ENCODE measurements at regions not wholly inside any gene's neighbourhood (a gene's known extent, or its start where the extent isn't known, plus 50 kb on each side); places are given as distances from the start of the nearest gene placed in this dataset.

GRCh38 chr16:52928955-52929354, 123.7 kb downstream of the CHD9NB start:
- no peak for DNase-seq (ENCODE audit: low read depth, low spot score)
- TF ChIP-seq CTCF (IDR thresholded peaks at IDR 0.05; ENCODE audit: low read depth, low read length), result no peak
- in situ Hi-C loops (cut with HindIII; ENCODE audit: low sequenced_read_pairs), result no loop called here

GRCh38 chr16:52925143-52925542, 127.6 kb downstream of the CHD9NB start:
- TF ChIP-seq CTCF (IDR thresholded peaks at IDR 0.05; ENCODE audit: low read depth, low read length), result no peak
- no peak for DNase-seq (ENCODE audit: low read depth, low spot score)
- in situ Hi-C loops (cut with HindIII; ENCODE audit: low sequenced_read_pairs), result no loop called here
- no peak overlapping the region for H3K4me3 ChIP-seq (ENCODE audit: low read depth, low read length)

More at GRCh38 chr16:52928955-52929354, 123.7 kb downstream of the CHD9NB start:
- H3K4me3 ChIP-seq (ENCODE audit: low read depth, low read length), result no peak overlapping the region

- no peak for DNase-seq (ENCODE audit: low read depth, low spot score)
- in situ Hi-C loops (cut with HindIII; ENCODE audit: low sequenced_read_pairs), result no loop called here
- no peak overlapping the region for H3K4me3 ChIP-seq (ENCODE audit: low read depth, low read length)
- no peak for TF ChIP-seq CTCF (IDR thresholded peaks at IDR 0.05; ENCODE audit: low read depth, low read length)
Observed at GRCh38 chr16:52924162-52924561, 128.5 kb downstream of the CHD9NB start.

GRCh38 chr16:52921104-52921503, 131.6 kb downstream of the CHD9NB start:
- in situ Hi-C loops (cut with HindIII; ENCODE audit: low sequenced_read_pairs), result no loop called here
- no peak for TF ChIP-seq CTCF (IDR thresholded peaks at IDR 0.05; ENCODE audit: low read depth, low read length)
- no peak overlapping the region for H3K4me3 ChIP-seq (ENCODE audit: low read depth, low read length)
- no peak for DNase-seq (ENCODE audit: low read depth, low spot score)

GRCh38 chr16:52920331-52920730, 132.4 kb downstream of the CHD9NB start:
- DNase-seq (ENCODE audit: low read depth, low spot score), result no peak
- H3K4me3 ChIP-seq (ENCODE audit: low read depth, low read length), result no peak overlapping the region
- in situ Hi-C loops (cut with HindIII; ENCODE audit: low sequenced_read_pairs), result no loop called here
- TF ChIP-seq CTCF (IDR thresholded peaks at IDR 0.05; ENCODE audit: low read depth, low read length), result no peak

GRCh38 chr16:52914428-52914827, 138.3 kb downstream of the CHD9NB start:
- DNase-seq (ENCODE audit: low read depth, low spot score), result no peak
- in situ Hi-C loops (cut with HindIII; ENCODE audit: low sequenced_read_pairs), result no loop called here
- H3K4me3 ChIP-seq (ENCODE audit: low read depth, low read length), result no peak overlapping the region
- no peak for TF ChIP-seq CTCF (IDR thresholded peaks at IDR 0.05; ENCODE audit: low read depth, low read length)

Data from astrocyte of the spinal cord (primary cell).